HG02588 (cell line): ENCODE measurements at regions not wholly inside any gene's neighbourhood (a gene's known extent, or its start where the extent isn't known, plus 50 kb on each side); places are given as distances from the start of the nearest gene placed in this dataset.
"Not testable (repeated sequence)": the region's sequence is repeated elsewhere in the genome, so short reads cannot be mapped to it uniquely, and the experiment has no call there.

Experiments
- ATAC-seq: cut with Tn5 transposase; IDR thresholded peaks from one replicate; pipeline ENCODE4 v1.9.1; 2021; ENCODE audit warnings: mild to moderate bottlenecking, moderate library complexity; ENCODE audit not compliant: unreplicated experiment

GRCh38 chr21:14620152-14620551 lies 74.0 kb upstream of the SAMSN1 start:
- ATAC-seq: no peak

DNA sequence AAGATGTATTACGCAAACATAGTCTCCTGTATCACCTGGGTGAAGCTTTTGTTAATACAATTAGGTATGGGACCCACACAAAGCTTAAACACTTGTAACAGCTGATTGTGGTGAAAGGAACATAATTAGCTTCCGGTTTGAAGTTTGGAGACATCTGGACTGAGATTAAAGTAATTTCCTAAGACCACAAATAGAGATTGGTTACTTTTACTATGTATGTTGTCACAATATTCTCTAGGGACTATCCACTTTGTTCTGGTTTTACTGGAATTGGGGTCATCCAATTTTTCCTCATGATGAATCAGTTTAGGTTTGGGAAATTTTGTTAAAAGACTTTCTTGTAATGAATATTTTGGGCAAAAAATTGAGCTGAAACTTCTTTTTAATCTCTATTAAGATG lies 71.8 kb upstream of the SAMSN1 start:
- no peak for ATAC-seq

DNA sequence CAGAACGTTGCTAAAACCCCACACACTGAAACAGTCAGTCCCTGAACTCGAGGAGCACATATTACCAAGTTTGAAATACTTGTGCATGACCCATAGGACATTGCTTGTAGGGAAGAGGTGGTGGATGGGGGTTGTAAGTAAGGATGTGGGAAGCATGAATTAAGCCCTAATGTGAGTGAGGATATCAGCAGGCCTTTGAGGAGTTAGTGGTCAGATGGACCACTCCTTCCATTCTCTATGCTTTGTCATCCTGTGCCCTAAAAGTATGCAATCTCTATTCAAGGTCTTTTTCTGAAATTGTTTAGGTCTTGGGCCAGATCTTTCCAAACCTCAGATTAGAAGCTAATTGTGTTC lies 70.9 kb upstream of the SAMSN1 start:
- ATAC-seq: no peak

GRCh38 chr21:14616380-14617039 lies 70.4 kb upstream of the SAMSN1 start:
- ATAC-seq: no peak

DNA sequence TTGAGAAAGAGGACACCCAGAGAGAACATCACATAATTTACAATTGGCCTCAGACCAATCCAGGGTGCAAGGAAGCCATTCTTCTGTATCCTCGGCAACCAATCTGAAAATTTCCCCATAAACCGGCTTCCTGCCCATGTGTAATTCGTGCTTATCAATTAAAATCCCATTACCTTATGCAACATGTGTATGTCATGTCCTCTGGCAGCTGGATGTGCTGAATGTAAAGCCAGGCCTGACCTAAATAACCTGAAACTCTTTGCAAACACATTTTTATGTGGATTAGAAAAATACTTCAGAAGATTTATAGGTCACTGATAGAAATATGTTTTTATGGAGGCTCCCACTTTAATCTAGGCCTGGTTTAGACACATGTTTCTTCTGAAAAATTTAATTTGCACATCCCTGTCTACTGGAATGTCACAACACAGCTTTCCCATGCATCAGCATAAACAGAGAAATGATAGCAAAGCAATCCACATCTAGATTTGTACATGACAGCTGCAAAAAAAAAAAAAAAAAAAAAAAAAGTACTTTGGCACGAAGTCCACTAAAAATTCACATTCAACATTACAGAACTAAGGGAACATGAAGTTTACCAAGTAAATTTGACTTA lies 69.4 kb upstream of the SAMSN1 start:
- ATAC-seq: no peak

DNA sequence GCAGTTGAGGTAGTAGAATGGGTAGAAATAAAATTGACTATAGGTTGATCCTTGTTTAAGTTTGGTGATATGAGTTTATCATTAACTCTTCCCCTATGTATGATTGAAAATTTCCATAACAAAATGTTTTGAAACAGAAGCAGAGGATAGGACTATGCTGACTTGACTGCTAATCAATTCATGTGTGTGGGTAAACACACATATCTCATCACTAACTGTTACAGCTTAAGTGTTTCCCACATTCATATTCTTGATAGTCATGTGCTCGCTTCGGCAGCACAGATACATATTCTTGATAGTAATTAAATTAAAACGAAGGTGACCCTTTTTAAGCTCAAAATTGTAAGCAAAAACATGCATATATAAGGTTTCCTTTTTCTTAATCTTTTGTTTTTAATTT lies 68.2 kb upstream of the SAMSN1 start:
- ATAC-seq: no peak

DNA sequence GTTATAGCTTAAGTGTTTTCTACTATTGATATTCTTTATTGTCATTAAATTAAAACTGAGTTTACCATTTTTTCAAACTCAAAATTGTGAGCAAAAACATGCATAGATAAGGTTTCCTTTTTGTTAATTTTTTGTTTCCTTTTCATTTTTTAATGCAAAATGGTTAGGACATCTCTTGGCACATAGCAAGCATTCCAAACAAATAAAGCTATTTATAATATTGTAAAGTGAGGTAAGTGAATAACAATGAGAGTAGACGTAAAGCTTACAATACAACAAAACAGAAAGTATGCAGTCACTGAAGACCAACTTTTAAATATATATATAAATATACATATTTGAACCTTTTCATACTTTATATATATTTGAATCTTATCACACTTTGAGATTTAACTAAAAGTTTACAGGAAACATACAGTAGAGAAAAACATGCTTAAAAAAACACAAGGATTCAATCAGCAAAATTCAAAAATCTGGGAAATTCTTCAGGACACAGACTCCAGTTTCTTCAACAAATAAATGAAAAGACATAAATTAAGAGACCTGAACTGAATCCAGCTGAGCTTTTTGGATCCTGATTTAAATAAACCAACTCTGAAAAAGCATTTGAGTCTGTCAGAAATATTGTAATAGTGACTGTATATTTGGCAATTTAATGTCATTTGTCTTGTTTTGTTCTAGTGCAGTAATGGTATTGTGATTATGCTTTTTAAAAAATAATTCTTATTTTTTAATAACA lies 67.5 kb upstream of the SAMSN1 start:
- ATAC-seq: no peak

DNA sequence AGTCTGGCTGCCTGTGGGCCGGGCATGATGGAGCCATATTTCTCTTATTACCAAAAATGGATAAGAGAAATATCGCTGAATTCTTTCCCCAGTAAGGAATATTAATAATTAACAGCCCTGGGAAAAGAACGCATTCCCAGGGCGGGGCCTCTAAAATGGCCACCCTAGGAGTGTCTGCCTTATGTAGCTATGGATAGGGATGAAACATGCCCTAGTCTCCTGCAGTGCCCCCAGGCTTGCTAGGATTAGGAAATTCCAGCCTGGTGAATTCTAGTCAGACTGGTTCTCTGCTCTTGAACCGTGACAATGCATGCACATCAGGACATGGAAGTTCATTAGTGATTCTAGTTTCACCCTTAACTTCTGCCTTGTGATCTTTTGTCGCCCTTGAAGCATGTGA lies 64.0 kb upstream of the SAMSN1 start:
- ATAC-seq: not testable (repeated sequence)

DNA sequence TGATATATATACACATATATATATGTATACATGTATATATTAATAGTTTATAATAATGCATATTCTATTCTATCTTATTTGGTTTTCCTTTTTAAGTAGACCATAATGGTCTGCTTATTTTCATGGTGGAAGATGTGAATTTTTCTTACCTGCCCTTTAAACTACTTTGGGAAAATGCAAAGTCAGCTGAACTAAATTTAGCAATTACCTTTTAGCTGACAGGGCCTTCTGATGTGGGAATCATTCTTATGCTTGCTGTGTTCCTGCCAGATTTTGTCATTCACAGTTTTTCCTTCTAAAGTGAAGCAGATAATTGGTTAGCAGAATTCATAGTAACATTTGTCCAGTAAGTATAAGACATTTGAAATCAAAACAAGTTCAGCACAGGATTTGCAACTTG lies 63.2 kb upstream of the SAMSN1 start:
- no peak for ATAC-seq

DNA sequence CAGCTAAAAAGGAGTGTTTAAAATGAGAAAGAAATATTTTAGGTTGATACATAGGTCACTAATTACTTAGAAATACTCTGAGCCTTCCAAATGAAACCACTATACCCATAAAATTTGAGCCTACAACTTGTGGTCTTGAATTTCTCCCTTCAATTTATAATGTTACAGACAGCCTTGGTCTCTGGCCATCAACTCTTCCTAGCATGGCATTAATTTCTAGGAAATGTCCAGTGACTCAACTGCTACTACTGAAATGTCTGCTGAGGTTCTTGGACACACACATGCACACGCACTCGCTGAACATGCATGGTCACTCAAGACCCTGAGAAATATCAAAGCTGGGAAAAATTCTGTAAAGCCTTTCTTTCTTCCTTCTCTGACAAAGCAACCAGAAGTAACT lies 61.1 kb upstream of the SAMSN1 start:
- no peak for ATAC-seq

DNA sequence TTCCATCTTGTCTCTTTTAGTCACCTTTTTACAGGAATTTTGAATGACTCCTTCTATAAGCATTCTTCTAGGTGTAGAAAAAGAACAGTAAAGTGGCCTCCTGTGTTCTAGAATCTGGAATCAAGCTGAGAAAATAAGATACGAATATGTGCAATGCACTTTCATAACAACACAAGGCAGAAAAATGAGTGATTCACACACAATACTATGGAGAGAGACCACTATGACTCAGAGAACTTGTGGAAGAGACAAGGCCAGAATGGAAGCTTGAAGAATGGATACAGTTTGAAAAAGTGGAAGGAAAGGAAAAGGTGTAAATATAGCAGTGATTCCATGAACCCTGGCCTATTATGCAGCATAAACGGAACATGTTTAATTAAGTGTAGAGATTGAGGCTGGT lies 57.1 kb upstream of the SAMSN1 start:
- no peak for ATAC-seq

GRCh38 chr21:14602382-14602958 lies 56.4 kb upstream of the SAMSN1 start:
- peak; percentile 76 for ATAC-seq

GRCh38 chr21:14600569-14601297 lies 54.6 kb upstream of the SAMSN1 start:
- ATAC-seq: no peak

GRCh38 chr21:14598065-14598464 lies 52.0 kb upstream of the SAMSN1 start:
- no peak for ATAC-seq
